ENCODE measurements at regions not wholly inside any gene's neighbourhood (a gene's known extent, or its start where the extent isn't known, plus 50 kb on each side); places are given as distances from the start of the nearest gene placed in this dataset.

GRCh38 chr13:22461854-22462490 lies 718.8 kb upstream of the SGCG start:
- no peak overlapping the region for H2BK20ac ChIP-seq (ENCODE audit: low read depth, low read length, poor library complexity, severe bottlenecking)
- no peak overlapping the region for H2AK5ac ChIP-seq (ENCODE audit: insufficient read length, low read length)
- H3K23me2 ChIP-seq (ENCODE audit: insufficient read length, low read depth, low read length, poor library complexity, severe bottlenecking): no peaks in the 10 kb centered on the region
- H2BK5ac ChIP-seq (ENCODE audit: insufficient read length, low read length): no peak overlapping the region
- H2BK15ac ChIP-seq (ENCODE audit: low read depth, low read length): no peak overlapping the region
- H3K23ac ChIP-seq (ENCODE audit: insufficient read length, low read depth, low read length): no peak overlapping the region
- H3K79me2 ChIP-seq (ENCODE audit: insufficient read depth, low read length): no peaks in the 10 kb centered on the region
- no peak overlapping the region for H3K4ac ChIP-seq (ENCODE audit: low read depth, low read length)
- H3K27ac Mint-ChIP-seq: no peak overlapping the region
- H4K5ac ChIP-seq (ENCODE audit: insufficient read length, low read depth, low read length): no peak overlapping the region
- H2BK120ac ChIP-seq (ENCODE audit: low read depth, low read length, poor library complexity, severe bottlenecking): no peak overlapping the region
- H3K27me3 Mint-ChIP-seq (ENCODE audit: low read depth): no peaks in the 10 kb centered on the region
- H3K9me3 ChIP-seq (ENCODE audit: control insufficient read depth, low read depth, low read length): no peaks in the 10 kb centered on the region
- no peaks in the 10 kb centered on the region for H4K20me1 ChIP-seq (ENCODE audit: control insufficient read depth, insufficient read depth, insufficient read length)
- no peak overlapping the region for H3K56ac ChIP-seq (ENCODE audit: insufficient read length, low read depth, low read length)
- no peak overlapping the region for H3K4me2 ChIP-seq (ENCODE audit: insufficient read depth, insufficient read length, low read length)
- H3K36me3 Mint-ChIP-seq (ENCODE audit: insufficient read depth in 1 of 3, low read depth in 3 of 3): no peaks in the 10 kb centered on the region
- no peak overlapping the region for H3K18ac ChIP-seq (ENCODE audit: insufficient read length, low read depth, low read length)
- no peaks in the 10 kb centered on the region for H3K4me1 Mint-ChIP-seq
- H3T11ph ChIP-seq (ENCODE audit: low read length): no peak overlapping the region
- no peak for DNase-seq
- no peak overlapping the region for H2AFZ ChIP-seq (ENCODE audit: low read length)
- no peaks in the 10 kb centered on the region for H3K9me3 Mint-ChIP-seq
- H3K4me1 ChIP-seq (ENCODE audit: insufficient read depth, low read length): no peaks in the 10 kb centered on the region
- H3K9ac ChIP-seq (ENCODE audit: extremely low read depth, insufficient read length, low read length): no peak overlapping the region
- H2BK12ac ChIP-seq (ENCODE audit: insufficient read length, low read depth, low read length): no peak overlapping the region
- H4K91ac ChIP-seq (ENCODE audit: insufficient read length, low read depth, low read length): no peak overlapping the region
- H3K4me3 Mint-ChIP-seq: no peak overlapping the region
- no peak overlapping the region for H4K8ac ChIP-seq (replicated peaks; ENCODE audit: insufficient read length, low read depth, low read length)
- no peak overlapping the region for H3K27ac ChIP-seq (ENCODE audit: insufficient read length, low read depth, low read length)
- H3K27me3 ChIP-seq (ENCODE audit: insufficient read depth, low read length): no peaks in the 10 kb centered on the region
- H3K14ac ChIP-seq (ENCODE audit: insufficient read depth, low read length): no peak overlapping the region
- no CpG with 5 or more reads among the region's 10 CpGs for WGBS (ENCODE audit: extremely low coverage, insufficient read length, low lambda C conversion rate)
- H3K79me1 ChIP-seq (ENCODE audit: insufficient read depth, low read depth, low read length, poor library complexity, severe bottlenecking): no peaks in the 10 kb centered on the region
- no peak for TF ChIP-seq CTCF (conservative IDR thresholded peaks at IDR 0.05)
